GM19328 (cell line): ENCODE measurements at regions not wholly inside any gene's neighbourhood (a gene's known extent, or its start where the extent isn't known, plus 50 kb on each side); places are given as distances from the start of the nearest gene placed in this dataset.

ENCODE experiments used
- ATAC-seq: cut with Tn5 transposase; IDR thresholded peaks from one replicate; pipeline ENCODE4 v1.9.1; 2021; ENCODE audit warnings: mild to moderate bottlenecking, moderate library complexity; ENCODE audit not compliant: unreplicated experiment

DNA sequence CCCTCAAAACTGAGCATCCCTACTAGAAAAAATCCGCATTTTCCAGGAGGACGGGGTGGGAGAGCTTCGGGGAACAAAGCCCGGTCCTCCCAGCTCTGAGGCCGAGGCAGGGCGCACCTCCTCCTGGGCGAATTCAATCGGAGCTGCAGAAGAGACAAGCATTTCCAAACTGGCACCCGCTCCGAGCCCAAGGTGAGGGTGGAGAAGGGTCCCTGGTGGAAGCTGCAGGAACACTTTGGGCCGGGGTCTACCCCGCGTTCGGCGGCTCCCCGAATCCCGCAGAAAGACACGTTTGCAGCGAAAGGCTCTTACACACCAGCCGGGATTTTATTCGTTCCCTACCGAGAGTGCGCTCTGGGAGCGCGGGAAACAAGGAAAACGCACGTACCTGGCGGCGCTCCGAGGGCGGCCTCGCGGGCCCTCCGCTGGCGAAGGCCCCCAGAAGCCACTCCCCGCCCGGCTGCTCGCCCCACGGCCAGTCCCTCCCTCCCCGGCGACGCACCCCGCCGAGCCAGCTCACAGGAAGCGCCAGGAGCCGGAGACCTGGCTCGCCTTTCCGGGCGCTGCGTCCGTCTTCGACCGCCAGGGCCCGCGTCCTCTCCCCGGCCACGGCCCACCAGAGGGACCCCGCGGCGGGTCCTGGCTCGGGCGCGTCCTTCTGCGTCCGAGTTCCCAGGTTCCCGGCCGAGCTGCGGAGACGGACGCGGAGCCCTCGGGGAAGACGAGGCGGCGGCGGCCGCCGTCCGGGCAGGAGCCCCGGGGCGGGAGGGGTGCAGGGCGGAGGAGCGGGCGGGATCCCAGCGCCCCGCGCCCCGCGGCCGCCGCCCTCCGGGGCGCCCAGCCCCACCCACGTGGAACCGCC lies 49.8 kb upstream of the BAHCC1 start:
- peak; percentile 34 for ATAC-seq
